ENCODE measurements at regions not wholly inside any gene's neighbourhood (a gene's known extent, or its start where the extent isn't known, plus 50 kb on each side); places are given as distances from the start of the nearest gene placed in this dataset.
"Not testable (repeated sequence)": the region's sequence is repeated elsewhere in the genome, so short reads cannot be mapped to it uniquely, and the experiment has no call there.

DNA sequence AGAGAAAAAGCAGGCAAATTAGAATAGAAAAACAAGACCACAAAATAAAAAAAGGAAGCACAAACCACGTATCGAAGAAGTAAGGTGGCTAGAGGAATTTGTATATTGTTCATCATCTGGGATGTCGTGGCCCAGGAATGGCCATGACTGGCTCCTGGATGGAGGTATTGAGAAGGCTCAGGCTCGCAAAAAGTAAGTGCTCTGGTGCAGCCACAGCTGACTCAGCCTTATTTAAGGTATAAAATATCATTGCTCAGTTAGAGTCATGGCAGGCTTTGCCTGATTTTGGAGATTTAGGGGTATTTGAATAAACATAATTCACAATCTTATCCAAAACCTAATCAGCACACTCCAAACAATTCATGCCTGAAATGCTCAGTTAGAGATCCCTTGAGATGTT, 78.4 kb upstream of the FANCL start:
- in situ Hi-C loops (cut with HindIII; ENCODE audit: low pct_unique_long_range_greater_than_20kb, low sequenced_read_pairs) (no loop called here), intact Hi-C loops (cut with micrococcal nuclease; ENCODE audit: unreplicated experiment) (no loop called here)
- Histone ChIP-seq H3K4me3 (ENCODE audit: low read depth in 2 of 2, low read length in 2 of 2) (no peak overlapping the region), H3K27ac (ENCODE audit: low read length) (no peak overlapping the region), H3K9me3 (ENCODE audit: control insufficient read depth, insufficient read depth, low read depth, low read length) (no peaks in the 10 kb centered on the region), H3K27me3 (ENCODE audit: control insufficient read depth, insufficient read depth, low read length) (no peaks in the 10 kb centered on the region; the same call in 1 of the 2 replicates), H3K4me1 (ENCODE audit: control insufficient read depth, insufficient read depth, low read length) (no peaks in the 10 kb centered on the region), H3K36me3 (ENCODE audit: control insufficient read depth, insufficient read depth, low read length) (no peaks in the 10 kb centered on the region)
- TF ChIP-seq, protein P1, sequence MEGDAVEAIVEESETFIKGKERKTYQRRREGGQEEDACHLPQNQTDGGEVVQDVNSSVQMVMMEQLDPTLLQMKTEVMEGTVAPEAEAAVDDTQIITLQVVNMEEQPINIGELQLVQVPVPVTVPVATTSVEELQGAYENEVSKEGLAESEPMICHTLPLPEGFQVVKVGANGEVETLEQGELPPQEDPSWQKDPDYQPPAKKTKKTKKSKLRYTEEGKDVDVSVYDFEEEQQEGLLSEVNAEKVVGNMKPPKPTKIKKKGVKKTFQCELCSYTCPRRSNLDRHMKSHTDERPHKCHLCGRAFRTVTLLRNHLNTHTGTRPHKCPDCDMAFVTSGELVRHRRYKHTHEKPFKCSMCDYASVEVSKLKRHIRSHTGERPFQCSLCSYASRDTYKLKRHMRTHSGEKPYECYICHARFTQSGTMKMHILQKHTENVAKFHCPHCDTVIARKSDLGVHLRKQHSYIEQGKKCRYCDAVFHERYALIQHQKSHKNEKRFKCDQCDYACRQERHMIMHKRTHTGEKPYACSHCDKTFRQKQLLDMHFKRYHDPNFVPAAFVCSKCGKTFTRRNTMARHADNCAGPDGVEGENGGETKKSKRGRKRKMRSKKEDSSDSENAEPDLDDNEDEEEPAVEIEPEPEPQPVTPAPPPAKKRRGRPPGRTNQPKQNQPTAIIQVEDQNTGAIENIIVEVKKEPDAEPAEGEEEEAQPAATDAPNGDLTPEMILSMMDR (IDR thresholded peaks at IDR 0.05) = no peak
- no peak for TF ChIP-seq SIN3A (IDR thresholded peaks at IDR 0.05; ENCODE audit: borderline replicate concordance, insufficient read depth, low read depth, low read length)
- no peak for TF ChIP-seq POLR2AphosphoS5 (IDR thresholded peaks at IDR 0.05; ENCODE audit: low read depth, low read length)
- ChIA-PET CTCF (no interaction called here), POLR2A (no interaction called here)
- no peak for DNase-seq (ENCODE audit: low read depth, low spot score)
- no TSS peak for BruUV-seq (replicated peaks)
- no peak for ATAC-seq

DNA sequence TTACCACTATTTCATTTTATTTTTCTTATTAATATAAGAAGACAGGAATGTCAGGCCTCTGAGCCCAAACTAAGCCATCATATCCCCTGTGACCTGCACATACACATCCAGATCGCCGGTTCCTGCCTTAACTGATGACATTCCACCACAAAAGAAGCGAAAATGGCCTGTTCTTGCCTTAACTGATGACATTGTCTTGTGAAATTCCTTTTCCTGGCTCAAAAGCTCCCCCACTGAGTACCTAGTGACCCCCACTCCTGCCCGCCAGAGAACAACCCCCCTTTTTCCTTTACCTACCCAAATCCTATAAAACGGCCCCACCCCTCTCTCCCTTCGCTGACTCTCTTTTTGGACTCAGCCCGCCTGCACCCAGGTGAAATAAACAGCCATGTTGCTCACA, 77.8 kb upstream of the FANCL start:
- in situ Hi-C loops (cut with HindIII; ENCODE audit: low pct_unique_long_range_greater_than_20kb, low sequenced_read_pairs); H3K4me1 ChIP-seq (ENCODE audit: control insufficient read depth, insufficient read depth, low read length); H3K36me3 ChIP-seq (ENCODE audit: control insufficient read depth, insufficient read depth, low read length); H3K27ac ChIP-seq (ENCODE audit: low read length); H3K9me3 ChIP-seq (ENCODE audit: control insufficient read depth, insufficient read depth, low read depth, low read length); H3K4me3 ChIP-seq (ENCODE audit: low read depth in 2 of 2, low read length in 2 of 2); intact Hi-C loops (cut with micrococcal nuclease; ENCODE audit: unreplicated experiment); DNase-seq (ENCODE audit: low read depth, low spot score); H3K27me3 ChIP-seq (ENCODE audit: control insufficient read depth, insufficient read depth, low read length); ATAC-seq; POLR2A ChIA-PET; CTCF ChIA-PET; BruUV-seq (replicated peaks): not testable (repeated sequence)

DNA sequence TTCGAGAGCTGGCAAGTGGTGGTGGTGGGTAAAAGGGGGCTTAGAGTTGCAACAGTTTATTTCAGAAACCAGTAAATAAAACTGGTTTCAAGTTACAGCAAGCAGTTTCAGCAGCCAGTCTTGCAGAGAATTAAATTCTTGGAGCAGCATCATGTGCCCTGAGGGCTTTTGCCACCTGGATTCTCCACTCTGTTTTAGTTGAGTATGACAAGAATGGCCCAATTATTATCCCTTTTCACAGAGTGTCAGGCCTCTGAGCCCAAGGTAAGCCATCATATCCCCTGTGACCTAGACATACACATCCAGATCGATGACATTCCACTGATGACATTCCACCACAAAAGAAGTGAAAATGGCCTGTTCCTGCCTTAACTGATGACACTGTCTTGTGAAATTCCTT, 72.8 kb upstream of the FANCL start:
- ATAC-seq (no peak), DNase-seq (ENCODE audit: low read depth, low spot score) (no peak)
- no peak overlapping the region for H3K27ac ChIP-seq (ENCODE audit: low read length)
- no peaks in the 10 kb centered on the region for H3K27me3 ChIP-seq (ENCODE audit: control insufficient read depth, insufficient read depth, low read length)
- CTCF ChIA-PET = no interaction called here
- TF ChIP-seq, protein P2, sequence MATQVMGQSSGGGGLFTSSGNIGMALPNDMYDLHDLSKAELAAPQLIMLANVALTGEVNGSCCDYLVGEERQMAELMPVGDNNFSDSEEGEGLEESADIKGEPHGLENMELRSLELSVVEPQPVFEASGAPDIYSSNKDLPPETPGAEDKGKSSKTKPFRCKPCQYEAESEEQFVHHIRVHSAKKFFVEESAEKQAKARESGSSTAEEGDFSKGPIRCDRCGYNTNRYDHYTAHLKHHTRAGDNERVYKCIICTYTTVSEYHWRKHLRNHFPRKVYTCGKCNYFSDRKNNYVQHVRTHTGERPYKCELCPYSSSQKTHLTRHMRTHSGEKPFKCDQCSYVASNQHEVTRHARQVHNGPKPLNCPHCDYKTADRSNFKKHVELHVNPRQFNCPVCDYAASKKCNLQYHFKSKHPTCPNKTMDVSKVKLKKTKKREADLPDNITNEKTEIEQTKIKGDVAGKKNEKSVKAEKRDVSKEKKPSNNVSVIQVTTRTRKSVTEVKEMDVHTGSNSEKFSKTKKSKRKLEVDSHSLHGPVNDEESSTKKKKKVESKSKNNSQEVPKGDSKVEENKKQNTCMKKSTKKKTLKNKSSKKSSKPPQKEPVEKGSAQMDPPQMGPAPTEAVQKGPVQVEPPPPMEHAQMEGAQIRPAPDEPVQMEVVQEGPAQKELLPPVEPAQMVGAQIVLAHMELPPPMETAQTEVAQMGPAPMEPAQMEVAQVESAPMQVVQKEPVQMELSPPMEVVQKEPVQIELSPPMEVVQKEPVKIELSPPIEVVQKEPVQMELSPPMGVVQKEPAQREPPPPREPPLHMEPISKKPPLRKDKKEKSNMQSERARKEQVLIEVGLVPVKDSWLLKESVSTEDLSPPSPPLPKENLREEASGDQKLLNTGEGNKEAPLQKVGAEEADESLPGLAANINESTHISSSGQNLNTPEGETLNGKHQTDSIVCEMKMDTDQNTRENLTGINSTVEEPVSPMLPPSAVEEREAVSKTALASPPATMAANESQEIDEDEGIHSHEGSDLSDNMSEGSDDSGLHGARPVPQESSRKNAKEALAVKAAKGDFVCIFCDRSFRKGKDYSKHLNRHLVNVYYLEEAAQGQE (IDR thresholded peaks at IDR 0.05; ENCODE audit: insufficient read depth in 1 of 2, low read depth in 2 of 2, low read length in 1 of 2) = no peak
- no peak for TF ChIP-seq SIN3A (IDR thresholded peaks at IDR 0.05; ENCODE audit: borderline replicate concordance, insufficient read depth, low read depth, low read length)
- TF ChIP-seq POLR2AphosphoS5 (IDR thresholded peaks at IDR 0.05; ENCODE audit: low read depth, low read length) = no peak
- no peak for TF ChIP-seq TCF7L2 (IDR thresholded peaks at IDR 0.05; ENCODE audit: low read depth, low read length)
- H3K4me3 ChIP-seq (ENCODE audit: low read depth in 2 of 2, low read length in 2 of 2) = no peak overlapping the region
- BruUV-seq (replicated peaks) = no TSS peak
- intact Hi-C loops (cut with micrococcal nuclease; ENCODE audit: unreplicated experiment) = no loop called here
- in situ Hi-C loops (cut with HindIII; ENCODE audit: low pct_unique_long_range_greater_than_20kb, low sequenced_read_pairs) = no loop called here
- H3K9me3 ChIP-seq (ENCODE audit: control insufficient read depth, insufficient read depth, low read depth, low read length) = no peaks in the 10 kb centered on the region
- no peaks in the 10 kb centered on the region for H3K4me1 ChIP-seq (ENCODE audit: control insufficient read depth, insufficient read depth, low read length)
- H3K36me3 ChIP-seq (ENCODE audit: control insufficient read depth, insufficient read depth, low read length) = no peaks in the 10 kb centered on the region
- POLR2A ChIA-PET = no interaction called here
